GM21423 (cell line): ENCODE measurements at regions not wholly inside any gene's neighbourhood (a gene's known extent, or its start where the extent isn't known, plus 50 kb on each side); places are given as distances from the start of the nearest gene placed in this dataset.

Experiments
- ATAC-seq: cut with Tn5 transposase; IDR thresholded peaks from one replicate; pipeline ENCODE4 v1.9.1; 2021; ENCODE audit warnings: mild to moderate bottlenecking, moderate library complexity; ENCODE audit not compliant: unreplicated experiment

DNA sequence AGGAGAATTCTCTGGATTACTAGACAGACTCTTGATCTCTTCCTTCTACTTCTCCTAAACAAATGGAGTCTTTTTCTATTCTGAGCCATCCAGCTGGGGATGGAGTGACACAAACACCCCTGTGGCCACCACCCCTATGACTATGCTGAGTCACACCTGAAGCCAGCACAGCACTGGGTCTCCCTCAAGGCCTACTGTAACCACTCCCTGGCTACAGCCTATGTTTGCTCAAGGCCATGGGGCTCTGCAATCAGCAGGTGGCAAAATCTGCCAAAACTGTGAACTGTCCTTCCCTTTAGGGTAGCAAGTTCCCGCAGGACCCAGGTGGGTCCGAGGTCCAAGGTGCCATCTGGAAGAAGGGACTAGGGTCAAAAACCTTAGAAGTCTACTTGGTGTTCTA, 132.3 kb downstream of the TINAG start:
- ATAC-seq = no peak

DNA sequence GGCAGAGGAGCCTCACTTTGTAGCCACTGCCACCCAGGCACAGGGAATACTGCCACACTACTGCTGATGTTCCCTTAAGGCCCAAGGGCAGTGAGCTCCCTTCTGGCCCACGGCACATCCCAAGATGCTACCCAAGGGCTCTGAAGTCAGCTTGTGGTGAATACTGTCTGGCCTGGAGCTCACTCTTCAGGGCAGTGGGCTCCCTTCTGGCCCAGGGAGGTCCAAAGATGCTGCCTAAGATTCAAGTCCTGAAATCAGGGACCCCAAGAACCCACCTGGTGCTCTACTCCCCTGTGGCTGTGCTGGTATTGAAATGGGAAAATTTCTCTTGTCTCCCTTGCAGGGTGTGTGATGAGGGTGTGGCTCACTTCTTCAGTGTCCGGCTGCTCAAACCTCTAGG, 132.8 kb downstream of the TINAG start:
- ATAC-seq = no peak

DNA sequence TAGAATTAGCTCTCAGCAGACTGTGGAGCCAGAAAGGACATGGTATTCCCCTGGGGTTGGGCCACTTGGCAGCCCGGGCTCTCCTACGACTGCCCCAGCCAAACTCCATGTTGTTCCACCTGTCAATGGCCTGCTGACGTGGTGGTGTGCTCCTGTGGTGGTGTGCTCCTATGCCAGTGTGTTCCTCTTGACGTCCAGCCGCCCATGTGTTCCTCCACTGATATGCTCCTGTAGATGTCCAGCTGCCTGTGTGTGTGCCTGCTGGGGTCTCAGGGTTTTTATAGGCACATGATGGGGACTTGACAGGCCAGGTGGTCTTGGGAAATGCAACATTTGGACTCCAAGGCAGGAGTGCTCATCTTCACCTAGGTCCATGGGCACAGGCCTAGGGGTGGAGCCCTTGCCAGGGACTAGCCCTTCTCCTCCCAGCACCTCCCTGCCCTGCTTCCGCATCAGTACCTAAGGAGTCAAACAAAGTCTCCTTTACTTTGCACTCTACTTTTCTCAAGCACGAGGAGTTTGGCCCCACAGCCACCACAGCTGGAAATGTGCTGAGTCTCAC, 133.5 kb downstream of the TINAG start:
- ATAC-seq = no peak

DNA sequence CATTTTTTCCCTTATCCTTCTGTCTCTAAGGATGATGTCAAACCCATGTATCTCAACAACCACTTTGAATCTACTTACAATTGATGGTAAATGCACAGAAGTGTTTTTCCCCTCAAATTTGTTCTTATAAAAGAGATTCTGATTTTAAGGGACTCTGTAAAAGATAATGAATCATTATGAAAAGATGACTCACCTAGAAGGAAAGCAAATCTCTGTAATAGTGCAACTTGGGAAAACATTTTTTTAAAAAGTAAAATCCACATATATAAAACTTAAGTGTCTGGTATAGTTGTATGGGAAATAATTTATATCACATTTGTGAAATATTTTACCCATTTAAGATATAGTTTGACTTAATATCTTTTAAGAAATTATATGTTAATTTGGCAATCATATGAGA, 137.0 kb downstream of the TINAG start:
- ATAC-seq = no peak

DNA sequence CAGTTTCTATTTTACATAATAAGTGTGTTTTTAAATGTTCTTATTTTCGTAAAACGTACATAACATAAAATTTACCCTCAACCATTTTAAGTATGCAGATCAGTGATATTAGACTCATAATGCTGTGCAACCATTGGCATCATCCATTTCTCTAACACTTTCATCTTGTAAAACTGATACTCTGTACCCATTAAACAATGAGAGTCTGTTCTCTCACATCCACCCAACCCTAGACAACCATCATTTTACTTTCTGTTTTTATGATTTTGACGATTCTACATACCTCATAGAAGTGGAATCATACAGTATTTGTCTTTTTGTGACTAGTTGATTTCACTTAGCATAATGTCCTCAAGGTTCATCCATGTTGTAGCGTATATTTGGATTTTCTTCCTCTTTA, 140.4 kb downstream of the TINAG start:
- no peak for ATAC-seq

DNA sequence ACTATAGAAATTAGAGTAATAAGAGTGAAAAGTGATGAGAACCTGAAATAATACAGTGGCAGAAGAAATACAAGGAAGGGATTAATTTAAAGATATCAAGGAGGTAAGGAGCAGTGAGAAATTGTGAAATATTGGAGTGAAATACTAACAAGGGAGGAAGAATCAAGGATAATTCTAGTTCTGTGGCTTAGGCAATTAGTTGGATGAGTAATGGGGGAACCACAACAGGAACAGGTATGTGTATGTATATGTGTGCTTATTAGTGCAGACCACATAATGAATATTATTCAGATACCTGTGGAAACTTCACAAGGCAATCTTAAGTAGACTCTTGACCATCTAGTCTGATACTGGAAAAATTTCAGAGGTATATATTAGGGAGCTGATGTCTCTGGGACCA, 143.3 kb downstream of the TINAG start:
- ATAC-seq = no peak

DNA sequence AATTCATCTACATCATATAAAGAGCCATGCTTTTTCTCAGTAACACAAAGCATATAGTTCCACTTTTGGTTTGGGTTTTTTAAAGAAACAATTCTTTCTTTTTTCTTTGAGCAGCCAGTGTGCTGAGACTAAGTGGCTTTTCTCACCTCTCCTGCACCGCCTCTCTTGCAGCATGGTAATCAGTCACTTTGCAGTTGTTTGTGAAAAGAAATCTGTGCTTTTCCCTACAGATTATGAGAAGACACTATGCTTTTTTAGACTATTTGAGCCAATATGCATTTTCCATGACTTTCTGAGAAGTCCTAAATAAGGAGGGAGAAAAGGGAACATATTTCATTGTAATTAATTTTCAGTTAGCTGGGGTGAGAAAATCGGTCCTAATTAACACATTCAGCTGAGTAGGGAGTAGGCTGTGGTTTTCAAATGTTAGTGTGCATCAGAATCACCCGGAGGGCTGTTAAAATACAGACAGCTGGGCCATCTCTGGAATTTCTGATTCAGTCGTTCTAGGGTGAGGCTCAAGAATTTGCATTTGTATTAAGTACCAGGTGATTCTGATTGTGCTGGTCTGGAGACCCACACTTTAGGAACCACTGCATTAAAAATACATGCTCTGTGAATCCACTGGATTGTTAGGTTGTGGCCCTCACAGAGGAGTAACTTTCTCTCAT, 155.2 kb downstream of the TINAG start:
- ATAC-seq = no peak

DNA sequence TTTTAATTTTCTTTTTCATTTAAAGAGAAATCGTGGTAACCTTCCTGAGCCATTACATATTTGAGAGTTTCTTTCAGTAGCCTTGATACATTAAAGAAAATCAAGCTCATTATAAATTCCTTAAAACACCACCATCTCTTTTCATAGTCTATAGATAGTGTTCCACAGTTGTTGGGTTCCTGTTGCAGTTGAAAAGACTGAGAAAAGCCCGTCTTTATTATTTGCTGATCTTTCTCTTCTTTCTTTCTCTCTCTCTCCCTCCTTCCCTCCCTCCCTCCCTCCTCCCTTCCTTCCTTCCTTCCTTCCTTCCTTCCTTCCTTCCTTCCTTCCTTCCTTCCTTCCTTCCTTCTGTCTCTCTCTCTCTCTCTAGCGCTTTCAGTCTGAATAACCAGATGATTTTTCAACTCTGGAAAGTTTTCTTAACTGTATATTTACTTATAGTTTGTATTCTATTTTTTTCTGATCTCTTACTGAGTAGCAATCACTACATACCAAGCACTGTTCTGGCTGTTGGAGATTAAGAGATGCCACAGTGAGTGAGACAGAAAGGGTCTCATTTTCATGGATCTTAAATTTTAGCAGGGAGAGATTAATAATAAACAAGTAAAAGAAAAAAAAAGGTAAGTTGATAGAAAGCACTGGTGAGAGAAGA, 157.5 kb downstream of the TINAG start:
- no peak for ATAC-seq

DNA sequence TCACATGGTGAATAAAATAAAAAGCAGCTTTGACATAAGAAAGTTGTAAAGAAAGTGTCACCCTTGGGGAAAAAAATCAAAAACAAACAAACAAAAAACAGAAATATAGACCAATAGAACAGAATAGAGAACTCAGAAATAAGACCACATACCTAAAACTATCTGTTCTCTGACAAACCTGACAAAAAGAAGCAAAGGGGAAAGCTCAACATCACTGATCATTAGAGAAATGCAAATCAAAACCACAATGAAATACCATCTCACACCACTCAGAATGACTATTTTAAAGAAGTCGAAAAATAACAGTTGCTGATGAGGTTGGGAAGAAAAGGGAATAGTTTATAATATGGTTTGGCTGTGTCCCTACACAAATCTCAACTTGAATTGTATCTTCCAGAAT, 159.1 kb downstream of the TINAG start:
- no peak for ATAC-seq

DNA sequence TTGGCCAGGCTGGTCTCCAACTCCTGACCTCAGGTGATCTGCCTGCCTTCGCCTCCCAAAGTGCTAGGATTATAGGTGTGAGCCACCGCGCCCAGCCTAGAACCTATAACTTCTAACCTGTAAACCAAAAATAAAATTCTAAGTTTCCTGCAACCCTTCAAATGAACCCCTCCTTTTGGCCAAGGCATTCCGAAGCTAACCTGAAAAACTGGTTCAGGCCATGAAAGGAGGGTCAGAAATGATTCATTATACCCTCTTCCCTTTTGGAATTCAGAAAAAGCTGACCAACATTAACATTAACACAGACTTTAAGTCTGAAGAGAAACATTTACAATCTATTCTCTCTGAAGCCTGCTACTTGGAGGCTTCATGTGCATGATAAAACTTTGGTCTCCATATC, 165.1 kb downstream of the TINAG start:
- no peak for ATAC-seq

DNA sequence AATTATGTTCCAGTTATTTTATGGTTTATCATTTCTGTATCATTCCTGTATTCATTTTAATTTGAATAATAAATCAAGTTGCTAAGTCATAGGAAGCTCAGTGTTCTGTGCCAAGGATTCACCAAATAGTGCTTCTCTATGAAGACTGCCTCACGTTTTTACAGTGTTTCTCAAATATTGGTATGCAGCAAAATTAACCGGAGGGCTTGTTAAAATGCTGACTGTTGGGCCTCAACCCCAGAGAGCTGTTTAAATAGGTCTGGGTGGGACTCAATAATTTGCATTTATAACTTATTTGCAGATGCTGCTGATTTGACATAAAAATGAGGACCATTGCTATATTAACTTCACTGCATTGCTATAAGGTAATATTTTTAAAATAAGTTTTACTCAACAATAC, 166.7 kb downstream of the TINAG start:
- no peak for ATAC-seq

DNA sequence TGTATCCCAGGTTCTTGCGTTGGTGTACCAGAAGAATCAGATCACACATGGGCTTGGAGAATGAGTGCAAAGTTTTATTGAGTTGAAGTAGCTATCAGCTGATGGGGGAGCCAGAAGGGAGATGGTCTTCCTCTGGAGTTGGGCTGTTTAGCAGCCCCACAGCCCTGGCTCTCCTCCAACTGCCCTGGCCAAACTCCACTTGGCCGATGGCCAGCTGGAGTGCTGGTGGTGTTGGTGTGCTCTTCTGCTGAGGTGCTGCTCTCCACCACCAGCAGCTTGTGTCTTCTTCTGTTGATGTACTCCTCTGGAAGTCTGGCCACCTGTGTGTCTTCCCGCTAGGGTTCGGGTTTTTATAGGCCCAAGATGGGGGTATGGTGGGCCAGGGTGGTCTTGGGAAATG, 172.8 kb downstream of the TINAG start:
- no peak for ATAC-seq

DNA sequence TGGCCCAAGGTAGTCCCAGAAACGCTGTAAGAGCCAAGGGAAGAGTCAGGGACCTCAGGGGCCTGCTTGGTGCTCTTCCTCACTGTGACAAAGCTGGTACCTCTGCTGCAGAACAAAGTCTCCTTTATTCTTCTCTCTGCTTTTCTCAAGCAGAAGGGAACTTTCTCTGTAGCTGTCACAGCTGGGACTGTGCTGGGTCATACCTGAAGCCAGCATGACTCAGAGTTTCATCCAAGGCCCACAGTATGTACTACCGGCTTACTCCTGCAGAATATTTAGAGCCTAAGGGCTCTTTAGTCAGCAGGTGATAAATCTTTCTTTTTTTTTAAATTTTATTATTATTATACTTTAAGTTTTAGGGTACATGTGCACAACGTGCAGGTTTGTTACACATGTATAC, 183.2 kb downstream of the TINAG start:
- peak; percentile 67 for ATAC-seq

DNA sequence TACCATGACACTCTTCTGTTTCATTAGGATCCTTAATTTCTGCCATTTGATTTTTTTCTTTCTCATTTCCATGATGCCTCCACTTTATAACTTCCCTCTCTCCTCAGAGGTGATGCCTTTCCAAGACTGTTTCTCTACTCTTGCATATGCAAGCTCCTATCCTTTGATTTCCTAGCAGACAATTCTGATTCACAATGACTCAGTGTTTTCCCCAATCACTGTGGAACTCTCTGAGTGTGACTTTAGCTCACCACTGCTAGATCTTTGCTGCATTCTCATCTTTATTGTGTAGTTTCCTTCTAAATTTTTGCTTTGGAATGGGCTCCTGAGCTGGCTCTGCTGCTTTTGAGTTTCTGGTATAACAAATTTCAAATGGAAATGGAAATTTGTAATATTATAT, 184.9 kb downstream of the TINAG start:
- ATAC-seq = no peak

DNA sequence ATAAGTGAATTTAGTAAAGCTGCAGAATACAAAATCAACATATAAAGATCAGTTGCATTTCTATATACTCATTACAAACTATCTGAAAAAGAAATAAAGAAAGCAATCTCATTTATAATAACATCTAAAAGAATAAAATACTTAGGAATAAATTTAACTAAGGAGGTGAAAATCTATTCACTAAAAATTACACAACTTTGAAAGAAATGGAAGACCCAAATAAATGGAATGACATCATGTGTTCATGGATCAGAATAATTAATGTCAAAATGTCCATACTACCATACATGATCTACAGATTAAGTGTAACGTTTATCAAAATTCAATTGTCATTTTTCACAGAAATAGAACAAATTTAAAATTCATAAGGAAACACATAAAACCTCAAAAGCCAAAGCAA, 194.9 kb downstream of the TINAG start:
- no peak for ATAC-seq

DNA sequence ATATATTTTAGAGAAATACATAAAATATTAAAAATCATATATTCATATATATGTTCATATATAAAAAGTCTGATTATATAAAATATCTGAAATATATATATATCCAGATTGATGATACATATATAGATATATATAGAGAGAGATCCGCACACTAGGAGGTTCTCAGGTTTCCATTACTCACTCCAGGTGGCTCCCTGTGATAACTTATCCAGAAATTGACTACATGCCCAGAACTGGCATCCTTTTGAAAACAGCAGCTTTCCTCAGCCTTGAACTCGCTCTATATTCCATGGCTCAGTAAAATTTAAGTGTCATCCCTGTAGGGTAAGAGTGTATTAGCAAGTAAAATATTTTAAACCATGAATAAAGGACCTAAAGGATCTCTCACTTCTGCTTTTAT, 206.8 kb downstream of the TINAG start:
- ATAC-seq = no peak

DNA sequence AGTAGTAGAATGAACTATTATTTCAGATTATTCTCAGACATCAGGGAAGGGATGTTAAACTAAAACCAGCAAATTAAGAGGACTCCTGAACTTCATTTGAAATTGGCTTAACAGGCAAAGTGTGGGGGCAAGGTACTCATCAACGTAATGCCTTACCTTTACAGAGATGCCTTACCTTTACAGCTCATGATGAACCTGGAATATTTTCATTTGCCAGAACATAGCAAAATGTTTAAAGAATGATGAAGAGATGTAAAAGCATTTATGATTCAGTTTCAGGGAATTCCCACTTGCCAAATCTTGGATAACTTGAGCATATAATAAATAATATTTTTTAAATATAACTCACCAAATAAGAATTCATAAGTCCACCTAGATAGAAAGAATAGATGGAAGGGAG, 207.5 kb downstream of the TINAG start:
- no peak for ATAC-seq

DNA sequence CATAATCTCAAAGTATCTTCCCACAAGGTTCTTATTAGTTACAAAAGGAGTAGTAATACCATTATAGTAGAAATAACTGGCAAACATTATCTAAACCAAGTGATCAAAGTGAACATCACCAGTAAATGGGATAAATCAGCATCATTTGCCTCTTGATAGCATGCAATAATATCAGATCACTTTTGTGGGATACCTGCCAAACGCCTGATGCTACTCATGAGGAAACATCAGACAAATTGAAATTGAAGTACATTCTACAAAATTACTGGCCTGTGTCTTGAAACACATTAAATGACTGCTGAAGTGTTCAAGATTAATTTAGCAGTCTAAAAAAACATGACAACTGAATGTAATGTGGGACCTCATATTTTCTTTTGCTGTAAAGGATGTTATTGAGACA, 208.1 kb downstream of the TINAG start:
- ATAC-seq = no peak

DNA sequence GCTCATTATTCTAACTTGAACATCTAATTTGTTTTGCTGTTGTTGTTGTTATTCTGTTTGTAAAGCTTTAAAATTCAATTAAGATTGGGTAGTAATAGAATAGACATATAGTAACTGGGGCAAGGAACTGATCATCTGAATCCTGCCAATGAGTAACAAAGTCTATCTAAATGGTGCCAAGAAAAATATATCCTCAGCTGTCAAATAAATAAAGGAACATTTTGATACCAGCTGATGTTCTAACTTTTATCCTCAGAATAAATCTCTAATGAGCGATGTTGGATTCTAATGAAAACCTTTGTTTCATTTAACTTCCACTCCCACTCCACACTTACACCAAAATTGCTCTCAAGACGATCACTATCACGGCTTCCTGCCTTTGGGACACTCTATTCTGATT, 210.9 kb downstream of the TINAG start:
- ATAC-seq = no peak

DNA sequence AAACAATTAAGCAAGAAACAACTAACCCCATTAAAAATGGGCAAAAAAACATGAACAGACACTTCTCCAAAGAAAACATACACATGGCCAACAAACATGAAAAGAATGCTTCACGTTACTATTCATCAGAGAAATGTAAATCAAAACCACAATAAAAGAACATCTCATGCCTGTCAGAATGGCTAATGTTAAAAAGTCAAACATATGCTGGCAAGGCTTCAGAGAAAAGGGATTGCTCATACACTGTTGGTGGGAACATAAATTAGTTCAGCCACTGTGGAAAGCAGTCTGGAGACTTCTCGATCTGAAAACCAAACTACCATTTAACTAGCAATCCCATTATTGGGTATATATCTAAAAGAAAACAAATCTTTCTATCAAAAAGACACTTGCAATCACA, 217.5 kb downstream of the TINAG start:
- no peak for ATAC-seq

DNA sequence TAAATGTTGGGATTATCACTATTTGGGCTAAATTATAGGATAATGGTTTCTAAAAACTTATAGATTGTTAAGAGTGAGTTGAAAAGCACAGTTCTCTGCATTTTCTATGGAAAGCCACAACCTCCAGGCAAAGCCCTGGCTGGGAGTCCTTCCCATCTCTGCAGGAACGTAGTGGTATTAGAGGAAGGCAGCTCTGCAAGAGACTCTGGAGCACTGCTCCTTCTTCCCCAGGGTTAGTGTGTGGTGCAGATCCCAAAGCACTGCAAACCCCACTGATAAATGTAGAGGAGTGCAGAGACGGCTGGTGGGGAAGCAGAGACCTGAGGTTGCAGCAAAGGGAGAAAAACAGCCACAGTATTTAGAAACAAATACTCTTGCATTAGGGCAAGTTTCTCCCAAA, 225.3 kb downstream of the TINAG start:
- no peak for ATAC-seq

DNA sequence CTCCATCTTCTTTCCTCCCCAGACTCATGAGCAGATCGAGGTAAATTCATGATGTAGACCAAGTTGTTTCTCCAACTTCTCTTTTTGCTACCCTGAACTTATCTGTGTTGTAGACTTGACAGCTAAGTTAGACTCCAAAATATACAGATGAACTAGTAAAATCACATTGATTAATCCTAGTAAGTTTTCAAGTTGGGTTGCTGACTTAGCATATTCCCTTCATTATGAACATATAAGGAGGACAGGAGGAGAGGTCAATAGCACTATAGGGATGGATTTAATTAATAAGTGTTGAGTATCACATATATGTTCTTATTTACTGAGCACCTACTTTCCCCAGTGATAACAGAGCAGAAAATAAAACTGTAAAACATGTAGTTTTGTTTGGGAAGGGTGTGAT, 227.3 kb downstream of the TINAG start:
- ATAC-seq = no peak

DNA sequence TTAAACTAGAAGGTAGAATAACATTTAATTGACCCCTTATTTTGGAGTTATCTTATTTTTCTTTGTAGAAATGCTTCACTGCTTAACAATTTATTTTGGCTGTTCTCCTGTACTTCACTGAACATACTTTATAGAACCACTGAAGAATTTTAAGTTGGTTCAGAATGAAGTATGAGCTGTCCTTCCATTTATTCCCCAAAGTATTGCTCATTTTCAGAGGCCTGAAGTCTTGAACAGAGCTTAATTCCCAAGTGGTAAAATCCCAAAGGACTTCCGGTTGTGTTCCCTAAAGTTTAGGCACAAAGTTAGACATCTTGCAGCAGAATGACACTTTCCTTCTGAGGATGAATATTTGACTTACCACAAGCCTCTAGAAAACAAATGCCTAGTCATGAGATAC, 233.3 kb downstream of the TINAG start:
- ATAC-seq = no peak
